Breast epithelium (tissue), 3 donors: ENCODE measurements at regions not wholly inside any gene's neighbourhood (a gene's known extent, or its start where the extent isn't known, plus 50 kb on each side); places are given as distances from the start of the nearest gene placed in this dataset.
"Not testable (repeated sequence)": the region's sequence is repeated elsewhere in the genome, so short reads cannot be mapped to it uniquely, and the experiment has no call there.

Source experiments
- POLR2A ChIP-seq: fragments of 450-650 bp; IDR thresholded peaks from one replicate; pipeline ENCODE4 v1.6.1; 2016; ENCODE audit warnings: antibody characterized with exemption, mild to moderate bottlenecking, moderate library complexity
- TF ChIP-seq, protein P1 (sequence below), 3 donors: fragments of 450-650 bp; IDR thresholded peaks; one replicate each; pipeline ENCODE4 v1.5.1; 2016 to 2017; ENCODE audit warnings: antibody characterized with exemption in 3 of 3, mild to moderate bottlenecking in 3 of 3, moderate library complexity in 3 of 3

DNA sequence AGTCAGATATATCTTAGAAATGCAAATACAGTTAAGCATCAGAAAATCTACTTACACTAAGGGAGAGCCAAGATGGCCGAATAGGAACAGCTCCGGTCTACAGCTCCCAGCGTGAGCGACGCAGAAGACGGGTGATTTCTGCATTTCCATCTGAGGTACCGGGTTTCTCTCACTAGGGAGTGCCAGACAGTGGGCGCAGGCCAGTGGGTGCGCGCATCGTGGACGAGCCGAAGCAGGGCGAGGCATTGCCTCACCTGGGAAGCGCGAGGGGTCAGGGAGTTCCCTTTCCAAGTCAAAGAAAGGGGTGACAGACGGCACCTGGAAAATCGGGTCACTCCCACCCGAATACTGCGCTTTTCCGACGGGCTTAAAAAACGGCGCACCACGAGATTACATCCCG is 524.8 kb upstream of the ADAMTS16 start:
- TF ChIP-seq, protein P1, sequence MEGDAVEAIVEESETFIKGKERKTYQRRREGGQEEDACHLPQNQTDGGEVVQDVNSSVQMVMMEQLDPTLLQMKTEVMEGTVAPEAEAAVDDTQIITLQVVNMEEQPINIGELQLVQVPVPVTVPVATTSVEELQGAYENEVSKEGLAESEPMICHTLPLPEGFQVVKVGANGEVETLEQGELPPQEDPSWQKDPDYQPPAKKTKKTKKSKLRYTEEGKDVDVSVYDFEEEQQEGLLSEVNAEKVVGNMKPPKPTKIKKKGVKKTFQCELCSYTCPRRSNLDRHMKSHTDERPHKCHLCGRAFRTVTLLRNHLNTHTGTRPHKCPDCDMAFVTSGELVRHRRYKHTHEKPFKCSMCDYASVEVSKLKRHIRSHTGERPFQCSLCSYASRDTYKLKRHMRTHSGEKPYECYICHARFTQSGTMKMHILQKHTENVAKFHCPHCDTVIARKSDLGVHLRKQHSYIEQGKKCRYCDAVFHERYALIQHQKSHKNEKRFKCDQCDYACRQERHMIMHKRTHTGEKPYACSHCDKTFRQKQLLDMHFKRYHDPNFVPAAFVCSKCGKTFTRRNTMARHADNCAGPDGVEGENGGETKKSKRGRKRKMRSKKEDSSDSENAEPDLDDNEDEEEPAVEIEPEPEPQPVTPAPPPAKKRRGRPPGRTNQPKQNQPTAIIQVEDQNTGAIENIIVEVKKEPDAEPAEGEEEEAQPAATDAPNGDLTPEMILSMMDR (IDR thresholded peaks at IDR 0.05), result not testable (repeated sequence)
- not testable (repeated sequence) for TF ChIP-seq POLR2A
